Trophoblast cell (in vitro differentiated cells and primary cell): ENCODE measurements at regions not wholly inside any gene's neighbourhood (a gene's known extent, or its start where the extent isn't known, plus 50 kb on each side); places are given as distances from the start of the nearest gene placed in this dataset.

Experiments
- DNase-seq, 2 donors: peaks; one replicate each; pipeline ENCODE4 v3.0.0-alpha.2; 2016
- H2AFZ ChIP-seq: 2 replicates; pipeline ENCODE4 v1.6.1; 2013; ENCODE audit warnings: low read length, moderate library complexity, mild to moderate bottlenecking; ENCODE audit not compliant: insufficient read depth, poor library complexity
- H2AK5ac ChIP-seq: 2 replicates; pipeline ENCODE4 v1.6.1; 2013; ENCODE audit warnings: mild to moderate bottlenecking, low read length
- H2BK120ac ChIP-seq: 2 replicates; pipeline ENCODE4 v1.6.1; 2013; ENCODE audit warnings: low read length, mild to moderate bottlenecking, moderate library complexity; ENCODE audit not compliant: insufficient read depth, poor library complexity
- H2BK12ac ChIP-seq: 2 replicates; pipeline ENCODE4 v1.6.1; 2013; ENCODE audit warnings: mild to moderate bottlenecking, low read length, moderate library complexity
- H2BK5ac ChIP-seq: 2 replicates; pipeline ENCODE4 v1.6.1; 2013; ENCODE audit warnings: low read length, low read depth, moderate library complexity, mild to moderate bottlenecking; ENCODE audit not compliant: poor library complexity
- H3K14ac ChIP-seq: 2 replicates; pipeline ENCODE4 v1.6.1; 2013; ENCODE audit warnings: mild to moderate bottlenecking, low read length
- H3K18ac ChIP-seq: 2 replicates; pipeline ENCODE4 v1.6.1; 2013; ENCODE audit warnings: mild to moderate bottlenecking, low read length
- H3K23ac ChIP-seq: 2 replicates; pipeline ENCODE4 v1.6.1; 2013; ENCODE audit warnings: low read length
- H3K27ac ChIP-seq: 2 replicates; pipeline ENCODE4 v1.5.1; 2013; ENCODE audit warnings: low read depth, mild to moderate bottlenecking, inconsistent platforms, low read length, moderate library complexity
- H3K27me3 ChIP-seq: 2 replicates; pipeline ENCODE4 v1.6.1; 2013; ENCODE audit warnings: inconsistent platforms, mild to moderate bottlenecking, low read length, moderate library complexity; ENCODE audit not compliant: insufficient read depth
- H3K36me3 ChIP-seq, 2 experiments: 1 replicate in 1 of 2; 2 replicates in 1 of 2; pipeline ENCODE4 v1.6.1; 2013; ENCODE audit warnings: low read length in 2 of 2, mild to moderate bottlenecking in 2 of 2, moderate library complexity in 1 of 2; ENCODE audit not compliant: insufficient read depth in 2 of 2, control insufficient read depth in 1 of 2
- H3K4ac ChIP-seq: 2 replicates; pipeline ENCODE4 v1.6.1; 2013; ENCODE audit warnings: low read depth, mild to moderate bottlenecking, low read length, moderate library complexity
- H3K4me1 ChIP-seq, 2 experiments: 1 replicate in 1 of 2; 2 replicates in 1 of 2; pipeline ENCODE4 v1.6.1; 2013; ENCODE audit warnings: low read length in 2 of 2, mild to moderate bottlenecking in 2 of 2, moderate library complexity in 1 of 2; ENCODE audit not compliant: insufficient read depth in 2 of 2, control insufficient read depth in 1 of 2
- H3K4me2 ChIP-seq: 2 replicates; pipeline ENCODE4 v1.6.1; 2013; ENCODE audit warnings: inconsistent platforms, mild to moderate bottlenecking, low read length, moderate library complexity
- H3K4me3 ChIP-seq: 2 replicates; pipeline ENCODE4 v1.5.1; 2013; ENCODE audit warnings: mild to moderate bottlenecking, low read depth, low read length, inconsistent platforms
- H3K79me1 ChIP-seq: one replicate; pipeline ENCODE4 v1.6.1; 2013; ENCODE audit warnings: low read length
- H3K79me2 ChIP-seq: 2 replicates; pipeline ENCODE4 v1.6.1; 2013; ENCODE audit warnings: low read length, mild to moderate bottlenecking; ENCODE audit not compliant: control insufficient read depth, insufficient read depth, poor library complexity
- H3K9ac ChIP-seq: 2 replicates; pipeline ENCODE4 v1.6.1; 2013; ENCODE audit warnings: mild to moderate bottlenecking, low read length
- H3K9me3 ChIP-seq: 2 replicates; pipeline ENCODE4 v1.6.1; 2013; ENCODE audit warnings: low read depth, mild to moderate bottlenecking, control low read depth, inconsistent platforms, low read length; ENCODE audit not compliant: insufficient read depth
- H4K12ac ChIP-seq: 2 replicates; pipeline ENCODE4 v1.6.1; 2013; ENCODE audit warnings: low read depth, mild to moderate bottlenecking, low read length, moderate library complexity
- H4K8ac ChIP-seq: 2 replicates; pipeline ENCODE4 v1.6.1; 2013; ENCODE audit warnings: low read depth, mild to moderate bottlenecking, low read length, moderate library complexity
- H4K91ac ChIP-seq: one replicate; pipeline ENCODE4 v1.6.1; 2013; ENCODE audit warnings: low read depth, mild to moderate bottlenecking, low read length, moderate library complexity
- WGBS: extraction: QIAGEN DNeasy Blood & Tissue Kit; methylation state at CpG from one replicate; pipeline ENCODE4 v1.1.7; 2013; ENCODE audit warnings: missing lambda C conversion rate; ENCODE audit not compliant: insufficient read length, insufficient coverage; ENCODE audit errors: extremely low coverage; 5-methylcytosine and 5-hydroxymethylcytosine counted together

- Histone ChIP-seq H4K91ac (no peak overlapping the region), H3K23ac (no peak overlapping the region), H2BK5ac (no peak overlapping the region), H3K9me3 (peaks cover 3% of the 10 kb centered on the region), H3K27me3 (no peaks in the 10 kb centered on the region), H2BK12ac (no peak overlapping the region), H3K4ac (no peak overlapping the region), H3K14ac (no peak overlapping the region), H3K4me3 (no peak overlapping the region), H2AFZ (no peak overlapping the region), H3K27ac (no peak overlapping the region), H3K4me2 (no peak overlapping the region), H2BK120ac (no peak overlapping the region), H3K79me1 (no peaks in the 10 kb centered on the region), H3K36me3 (no peaks in the 10 kb centered on the region), H3K9ac (no peak overlapping the region), H4K8ac (no peak overlapping the region), H3K79me2 (no peaks in the 10 kb centered on the region), H3K4me1 (no peaks in the 10 kb centered on the region), H3K18ac (no peak overlapping the region), H2AK5ac (no peak overlapping the region), H4K12ac (no peak overlapping the region)
- DNase-seq, result no peak
- no CpG with 5 or more reads among the region's 4 CpGs for WGBS
Measured at GRCh38 chr10:2913474-2913873, 153.9 kb upstream of the PFKP start.

GRCh38 chr10:2910656-2911055 lies 156.7 kb upstream of the PFKP start:
- Histone ChIP-seq H2BK12ac (no peak overlapping the region), H3K14ac (no peak overlapping the region), H2AK5ac (no peak overlapping the region), H4K91ac (no peak overlapping the region), H3K23ac (no peak overlapping the region), H3K9me3 (peaks cover 2% of the 10 kb centered on the region), H3K4me1 (no peaks in the 10 kb centered on the region), H3K27ac (no peak overlapping the region), H3K36me3 (no peaks in the 10 kb centered on the region), H3K4me2 (no peak overlapping the region), H3K79me2 (no peaks in the 10 kb centered on the region), H3K79me1 (no peaks in the 10 kb centered on the region), H4K8ac (no peak overlapping the region), H3K4me3 (no peak overlapping the region), H3K27me3 (no peaks in the 10 kb centered on the region), H2BK5ac (no peak overlapping the region), H4K12ac (no peak overlapping the region), H3K4ac (no peak overlapping the region), H2AFZ (no peak overlapping the region), H3K18ac (no peak overlapping the region), H2BK120ac (no peak overlapping the region), H3K9ac (no peak overlapping the region)
- no CpG with 5 or more reads among the region's 3 CpGs for WGBS
- no peak for DNase-seq

GRCh38 chr10:2909921-2910320 lies 157.4 kb upstream of the PFKP start:
- H3K9me3 ChIP-seq, result peaks cover 2% of the 10 kb centered on the region
- no peak overlapping the region for H3K9ac ChIP-seq
- no peak overlapping the region for H3K4me2 ChIP-seq
- no peak overlapping the region for H2AK5ac ChIP-seq
- H2BK5ac ChIP-seq, result no peak overlapping the region
- DNase-seq, result no peak
- WGBS, result no CpG with 5 or more reads among the region's 5 CpGs
- no peak overlapping the region for H2BK120ac ChIP-seq
- H3K4ac ChIP-seq, result no peak overlapping the region
- no peaks in the 10 kb centered on the region for H3K36me3 ChIP-seq
- no peak overlapping the region for H3K23ac ChIP-seq
- H3K4me3 ChIP-seq, result no peak overlapping the region
- H3K18ac ChIP-seq, result no peak overlapping the region
- no peak overlapping the region for H2BK12ac ChIP-seq
- no peaks in the 10 kb centered on the region for H3K79me1 ChIP-seq
- H2AFZ ChIP-seq, result no peak overlapping the region
- H4K12ac ChIP-seq, result no peak overlapping the region
- H3K79me2 ChIP-seq, result no peaks in the 10 kb centered on the region
- no peak overlapping the region for H4K91ac ChIP-seq
- H3K14ac ChIP-seq, result no peak overlapping the region
- H4K8ac ChIP-seq, result no peak overlapping the region
- H3K27ac ChIP-seq, result no peak overlapping the region
- no peaks in the 10 kb centered on the region for H3K27me3 ChIP-seq
- no peaks in the 10 kb centered on the region for H3K4me1 ChIP-seq

DNA sequence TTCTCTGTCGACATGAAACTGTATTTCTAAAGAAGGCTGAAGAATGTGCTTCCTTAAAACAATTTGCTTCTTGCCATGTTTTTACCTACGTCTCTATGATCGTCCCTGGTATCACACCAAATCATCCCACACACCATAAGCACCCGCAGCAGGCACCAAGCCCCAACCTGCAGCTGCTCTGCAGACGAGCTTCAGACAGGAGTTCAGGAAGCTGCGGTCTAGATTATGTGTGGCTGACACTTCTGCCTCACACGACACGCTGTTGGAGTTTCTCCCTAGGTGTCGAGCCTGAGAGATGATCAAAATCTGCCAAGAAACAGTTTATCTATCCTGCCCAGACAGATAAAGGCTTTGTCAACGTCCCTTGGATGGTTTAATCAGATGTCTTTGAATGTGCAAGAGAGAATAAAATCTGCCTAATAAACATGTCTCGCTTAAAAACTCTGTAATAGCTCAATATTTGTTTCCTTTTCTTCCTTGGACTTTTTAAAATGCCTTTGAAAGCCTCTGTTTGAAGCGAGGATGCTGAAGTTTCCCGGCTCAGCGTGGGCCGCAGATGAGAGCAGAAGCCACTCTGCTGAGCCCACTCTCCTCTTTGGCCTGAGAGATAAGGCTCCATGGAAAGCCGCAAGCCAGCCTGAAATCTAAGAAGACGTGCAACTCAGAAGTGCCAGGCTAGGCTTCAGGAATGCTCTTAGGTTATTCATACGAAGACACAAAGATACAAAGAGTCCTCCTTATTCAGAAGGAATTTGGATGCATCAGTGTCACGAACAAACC lies 158.3 kb upstream of the PFKP start:
- Histone ChIP-seq H3K9me3 (peaks cover 2% of the 10 kb centered on the region), H3K4ac (no peak overlapping the region), H3K36me3 (no peaks in the 10 kb centered on the region), H3K4me3 (no peak overlapping the region), H3K27ac (no peak overlapping the region), H4K91ac (no peak overlapping the region), H4K12ac (no peak overlapping the region), H2BK12ac (no peak overlapping the region), H3K79me1 (no peaks in the 10 kb centered on the region), H3K23ac (no peak overlapping the region), H3K4me2 (no peak overlapping the region), H3K18ac (no peak overlapping the region), H3K27me3 (no peaks in the 10 kb centered on the region), H3K4me1 (no peaks in the 10 kb centered on the region), H3K14ac (no peak overlapping the region), H4K8ac (no peak overlapping the region), H3K79me2 (no peaks in the 10 kb centered on the region), H2BK120ac (no peak overlapping the region), H2BK5ac (no peak overlapping the region), H3K9ac (no peak overlapping the region), H2AFZ (no peak overlapping the region), H2AK5ac (no peak overlapping the region)
- DNase-seq, result no peak
- WGBS, result no CpG with 5 or more reads among the region's 19 CpGs
